ENCODE measurements at regions not wholly inside any gene's neighbourhood (a gene's known extent, or its start where the extent isn't known, plus 50 kb on each side); places are given as distances from the start of the nearest gene placed in this dataset.
A peak's percentile ranks its signal among the peaks of the same experiment; 100 is the strongest.

DNA sequence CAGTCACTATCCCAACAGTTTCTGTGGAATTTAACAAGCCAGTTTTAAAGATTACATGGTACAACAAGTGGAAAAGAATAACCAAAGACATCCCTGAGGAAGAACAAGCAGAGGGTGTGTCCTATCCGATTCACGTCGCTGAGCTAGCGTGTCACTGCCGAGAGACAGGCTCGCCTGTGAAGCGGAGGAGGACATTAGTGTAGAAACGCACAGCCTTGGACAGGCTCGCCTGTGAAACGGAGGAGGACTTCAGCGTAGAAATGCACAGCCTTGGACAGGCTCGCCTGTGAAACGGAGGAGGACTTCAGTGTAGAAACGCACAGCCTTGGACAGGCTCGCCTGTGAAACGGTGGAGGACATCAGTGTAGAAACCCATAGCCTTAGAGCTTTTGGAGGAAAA, 52.7 kb upstream of the INPP5A start:
- Mint-ChIP-seq H3K27ac (no peak overlapping the region), H3K9me3 (peaks cover 4% of the 10 kb centered on the region), H3K4me1 (no peaks in the 10 kb centered on the region), H3K36me3 (no peaks in the 10 kb centered on the region; the same call in 1 of the 2 replicates), H3K4me3 (no peak overlapping the region), H3K27me3 (ENCODE audit: low read depth) (no peaks in the 10 kb centered on the region; the same call in 1 of the 2 replicates)
- DNase-seq (ENCODE audit: low spot score) (peak; percentile 8), ATAC-seq (no peak)
- CTCF ChIA-PET = no interaction called here
- POLR2A ChIA-PET = no interaction called here
- TF ChIP-seq MXD4 (CRISPR knock-in tag; IDR thresholded peaks at IDR 0.05; ENCODE audit: borderline replicate concordance) (no peak), ELF4 (CRISPR knock-in tag; IDR thresholded peaks at IDR 0.05; ENCODE audit: low read depth) (no peak), FOXP1 (CRISPR knock-in tag; IDR thresholded peaks at IDR 0.05; ENCODE audit: borderline replicate concordance) (no peak), ZNF121 (CRISPR knock-in tag; IDR thresholded peaks at IDR 0.05) (no peak), PRRX2 (CRISPR knock-in tag; IDR thresholded peaks at IDR 0.05) (no peak), E2F4 (CRISPR knock-in tag; IDR thresholded peaks at IDR 0.05; ENCODE audit: borderline replicate concordance, low read depth) (no peak), ZNF281 (CRISPR knock-in tag; IDR thresholded peaks at IDR 0.05) (no peak), ZMAT4 (CRISPR knock-in tag; IDR thresholded peaks at IDR 0.05) (no peak), CREB1 (CRISPR knock-in tag; IDR thresholded peaks at IDR 0.05) (no peak), SMAD4 (CRISPR knock-in tag; IDR thresholded peaks at IDR 0.05) (no peak), NR1H2 (CRISPR knock-in tag; IDR thresholded peaks at IDR 0.05) (no peak), ZNF532 (CRISPR knock-in tag; IDR thresholded peaks at IDR 0.05; ENCODE audit: borderline replicate concordance) (no peak), HMGA2 (CRISPR knock-in tag; IDR thresholded peaks at IDR 0.05) (no peak), KAT7 (CRISPR knock-in tag; IDR thresholded peaks at IDR 0.05; ENCODE audit: borderline replicate concordance) (no peak)
- TF ChIP-seq, protein P1, sequence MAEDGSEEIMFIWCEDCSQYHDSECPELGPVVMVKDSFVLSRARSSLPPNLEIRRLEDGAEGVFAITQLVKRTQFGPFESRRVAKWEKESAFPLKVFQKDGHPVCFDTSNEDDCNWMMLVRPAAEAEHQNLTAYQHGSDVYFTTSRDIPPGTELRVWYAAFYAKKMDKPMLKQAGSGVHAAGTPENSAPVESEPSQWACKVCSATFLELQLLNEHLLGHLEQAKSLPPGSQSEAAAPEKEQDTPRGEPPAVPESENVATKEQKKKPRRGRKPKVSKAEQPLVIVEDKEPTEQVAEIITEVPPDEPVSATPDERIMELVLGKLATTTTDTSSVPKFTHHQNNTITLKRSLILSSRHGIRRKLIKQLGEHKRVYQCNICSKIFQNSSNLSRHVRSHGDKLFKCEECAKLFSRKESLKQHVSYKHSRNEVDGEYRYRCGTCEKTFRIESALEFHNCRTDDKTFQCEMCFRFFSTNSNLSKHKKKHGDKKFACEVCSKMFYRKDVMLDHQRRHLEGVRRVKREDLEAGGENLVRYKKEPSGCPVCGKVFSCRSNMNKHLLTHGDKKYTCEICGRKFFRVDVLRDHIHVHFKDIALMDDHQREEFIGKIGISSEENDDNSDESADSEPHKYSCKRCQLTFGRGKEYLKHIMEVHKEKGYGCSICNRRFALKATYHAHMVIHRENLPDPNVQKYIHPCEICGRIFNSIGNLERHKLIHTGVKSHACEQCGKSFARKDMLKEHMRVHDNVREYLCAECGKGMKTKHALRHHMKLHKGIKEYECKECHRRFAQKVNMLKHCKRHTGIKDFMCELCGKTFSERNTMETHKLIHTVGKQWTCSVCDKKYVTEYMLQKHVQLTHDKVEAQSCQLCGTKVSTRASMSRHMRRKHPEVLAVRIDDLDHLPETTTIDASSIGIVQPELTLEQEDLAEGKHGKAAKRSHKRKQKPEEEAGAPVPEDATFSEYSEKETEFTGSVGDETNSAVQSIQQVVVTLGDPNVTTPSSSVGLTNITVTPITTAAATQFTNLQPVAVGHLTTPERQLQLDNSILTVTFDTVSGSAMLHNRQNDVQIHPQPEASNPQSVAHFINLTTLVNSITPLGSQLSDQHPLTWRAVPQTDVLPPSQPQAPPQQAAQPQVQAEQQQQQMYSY (CRISPR knock-in tag; IDR thresholded peaks at IDR 0.05) = no peak

Data from WTC11 (cell line).